Fibroblast of mammary gland (primary cell): ENCODE measurements at regions not wholly inside any gene's neighbourhood (a gene's known extent, or its start where the extent isn't known, plus 50 kb on each side); places are given as distances from the start of the nearest gene placed in this dataset.

Experiments
- DNase-seq: peaks from one replicate; pipeline ENCODE4 v3.0.0-alpha.2; 2010; ENCODE audit warnings: low read depth
- H3K4me3 ChIP-seq: 2 replicates; pipeline ENCODE4 v1.5.1; 2011; ENCODE audit warnings: low read depth, mild to moderate bottlenecking, low read length, moderate library complexity; ENCODE audit not compliant: control insufficient read depth
- TF ChIP-seq, protein P1 (sequence below): conservative IDR thresholded peaks from 2 replicates; pipeline ENCODE4 v1.5.1; 2011; ENCODE audit warnings: low read depth, low read length, inconsistent platforms; ENCODE audit not compliant: control insufficient read depth, insufficient read depth

DNA sequence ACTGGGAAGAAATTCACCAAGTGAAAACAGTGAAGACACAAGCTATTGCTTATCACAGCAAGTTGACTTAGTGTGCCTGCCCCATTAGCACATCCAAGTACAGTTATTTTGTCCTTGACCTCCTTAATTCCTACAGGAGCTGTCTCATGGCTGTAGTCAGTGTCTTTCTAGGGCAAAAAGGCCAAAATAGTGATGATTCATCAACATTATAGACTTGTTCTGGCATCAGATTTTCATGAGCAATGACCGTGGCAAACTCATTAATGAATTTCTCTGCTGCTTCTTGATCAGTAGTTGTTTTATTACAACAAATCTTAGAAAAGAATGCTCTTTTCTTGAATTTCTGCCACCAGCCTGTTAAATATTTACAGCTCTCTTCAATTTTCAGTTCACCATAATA is 1169.3 kb upstream of the DDX18 start:
- TF ChIP-seq, protein P1, sequence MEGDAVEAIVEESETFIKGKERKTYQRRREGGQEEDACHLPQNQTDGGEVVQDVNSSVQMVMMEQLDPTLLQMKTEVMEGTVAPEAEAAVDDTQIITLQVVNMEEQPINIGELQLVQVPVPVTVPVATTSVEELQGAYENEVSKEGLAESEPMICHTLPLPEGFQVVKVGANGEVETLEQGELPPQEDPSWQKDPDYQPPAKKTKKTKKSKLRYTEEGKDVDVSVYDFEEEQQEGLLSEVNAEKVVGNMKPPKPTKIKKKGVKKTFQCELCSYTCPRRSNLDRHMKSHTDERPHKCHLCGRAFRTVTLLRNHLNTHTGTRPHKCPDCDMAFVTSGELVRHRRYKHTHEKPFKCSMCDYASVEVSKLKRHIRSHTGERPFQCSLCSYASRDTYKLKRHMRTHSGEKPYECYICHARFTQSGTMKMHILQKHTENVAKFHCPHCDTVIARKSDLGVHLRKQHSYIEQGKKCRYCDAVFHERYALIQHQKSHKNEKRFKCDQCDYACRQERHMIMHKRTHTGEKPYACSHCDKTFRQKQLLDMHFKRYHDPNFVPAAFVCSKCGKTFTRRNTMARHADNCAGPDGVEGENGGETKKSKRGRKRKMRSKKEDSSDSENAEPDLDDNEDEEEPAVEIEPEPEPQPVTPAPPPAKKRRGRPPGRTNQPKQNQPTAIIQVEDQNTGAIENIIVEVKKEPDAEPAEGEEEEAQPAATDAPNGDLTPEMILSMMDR: no peak
- no peak for DNase-seq
- H3K4me3 ChIP-seq: no peak overlapping the region

GRCh38 chr2:116668691-116669090 is 1145.8 kb upstream of the DDX18 start:
- TF ChIP-seq, protein P1: no peak
- no peak overlapping the region for H3K4me3 ChIP-seq
- DNase-seq: no peak

DNA sequence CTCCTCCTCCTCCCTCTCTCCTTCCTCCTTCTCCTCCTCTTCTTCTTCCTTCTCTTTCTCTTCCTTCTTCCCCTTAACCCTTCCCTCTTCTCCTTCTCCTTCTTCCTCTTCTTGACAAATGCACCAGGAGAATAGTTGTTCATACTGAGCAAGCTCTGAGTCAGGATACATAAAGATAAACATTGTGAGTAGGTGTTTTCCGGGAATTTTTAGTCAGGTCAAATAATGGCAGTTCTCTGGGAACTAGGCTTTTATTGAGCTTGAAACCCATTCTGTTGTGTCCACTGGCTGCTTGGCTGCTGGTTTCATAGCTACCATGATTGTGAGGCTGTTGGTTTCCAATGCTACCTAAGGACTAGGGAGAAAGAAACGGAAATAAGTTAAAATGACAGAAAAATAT is 1144.7 kb upstream of the DDX18 start:
- H3K4me3 ChIP-seq: no peak overlapping the region
- DNase-seq: no peak
- TF ChIP-seq, protein P1: no peak

DNA sequence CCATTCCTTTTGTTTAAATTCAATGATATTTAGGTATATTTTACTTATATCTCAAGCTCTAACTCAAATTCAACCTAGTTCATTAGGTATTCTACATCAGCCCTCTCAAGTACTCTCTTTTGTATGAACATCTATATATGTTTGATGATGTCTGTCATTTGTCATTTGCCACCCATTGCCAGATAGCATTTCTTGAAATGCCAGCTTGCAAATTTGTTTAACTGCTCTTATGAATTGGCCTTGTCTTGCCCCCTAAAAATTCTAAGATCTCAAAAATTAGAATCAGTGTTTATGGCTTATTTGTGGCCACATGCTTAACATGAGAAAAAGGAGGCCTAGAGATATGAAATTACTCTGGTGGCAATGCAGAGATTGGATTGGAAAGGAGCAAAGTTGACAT is 1140.3 kb upstream of the DDX18 start:
- TF ChIP-seq, protein P1: no peak
- H3K4me3 ChIP-seq: no peak overlapping the region

DNA sequence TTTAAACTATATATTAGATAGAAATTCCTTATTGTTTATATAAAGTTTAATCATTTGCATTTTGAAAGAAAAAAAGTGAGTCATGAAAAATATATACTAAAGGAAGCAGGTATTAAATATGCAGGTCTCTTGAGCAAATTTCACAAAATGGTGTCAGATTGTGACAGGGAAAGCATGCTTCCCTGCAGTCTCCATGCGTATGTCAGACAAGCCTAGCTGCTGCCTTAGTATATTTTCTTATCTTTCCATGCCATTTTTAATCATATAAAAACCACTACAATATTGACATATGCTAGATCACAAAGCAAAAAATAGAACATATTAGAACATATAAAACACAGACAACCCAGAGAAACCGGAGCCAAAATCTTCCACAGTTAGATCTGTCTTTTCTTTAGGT is 1137.7 kb upstream of the DDX18 start:
- DNase-seq: no peak
- H3K4me3 ChIP-seq: no peak overlapping the region
- TF ChIP-seq, protein P1: no peak

More for the DNA sequence above, 1140.3 kb upstream of the DDX18 start:
- DNase-seq: no peak

GRCh38 chr2:116680256-116680936 is 1134.1 kb upstream of the DDX18 start:
- DNase-seq: no peak
- TF ChIP-seq, protein P1: no peak
- H3K4me3 ChIP-seq: no peak overlapping the region

- H3K4me3 ChIP-seq: no peak overlapping the region
- TF ChIP-seq, protein P1: no peak
- DNase-seq: no peak
Observed at GRCh38 chr2:116687371-116687770, 1127.1 kb upstream of the DDX18 start.
